HG02884 (cell line): ENCODE measurements at regions not wholly inside any gene's neighbourhood (a gene's known extent, or its start where the extent isn't known, plus 50 kb on each side); places are given as distances from the start of the nearest gene placed in this dataset.
"Not testable (repeated sequence)": the region's sequence is repeated elsewhere in the genome, so short reads cannot be mapped to it uniquely, and the experiment has no call there.

Experiments
- ATAC-seq: cut with Tn5 transposase; IDR thresholded peaks from one replicate; pipeline ENCODE4 v1.9.1; 2021; ENCODE audit warnings: mild to moderate bottlenecking, moderate library complexity; ENCODE audit not compliant: unreplicated experiment

DNA sequence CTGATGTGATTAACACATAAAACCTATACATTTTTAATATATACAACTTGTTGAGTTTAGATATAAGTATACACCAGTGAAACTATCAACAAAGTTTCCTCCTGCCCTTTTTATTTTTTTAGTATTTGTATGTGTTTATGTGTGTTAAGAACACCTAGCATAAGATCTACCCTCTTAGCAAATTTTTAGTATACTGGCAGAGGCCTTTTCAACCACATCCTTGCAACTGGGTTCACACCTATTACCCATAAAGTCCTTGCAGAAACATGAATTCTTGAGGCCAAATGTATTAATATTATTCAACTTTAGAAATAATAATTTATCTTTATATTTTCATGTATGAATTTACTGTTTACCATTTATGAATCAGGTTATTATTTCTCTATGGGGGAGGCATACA is 119.7 kb upstream of the CRIM1 start:
- ATAC-seq, result no peak

DNA sequence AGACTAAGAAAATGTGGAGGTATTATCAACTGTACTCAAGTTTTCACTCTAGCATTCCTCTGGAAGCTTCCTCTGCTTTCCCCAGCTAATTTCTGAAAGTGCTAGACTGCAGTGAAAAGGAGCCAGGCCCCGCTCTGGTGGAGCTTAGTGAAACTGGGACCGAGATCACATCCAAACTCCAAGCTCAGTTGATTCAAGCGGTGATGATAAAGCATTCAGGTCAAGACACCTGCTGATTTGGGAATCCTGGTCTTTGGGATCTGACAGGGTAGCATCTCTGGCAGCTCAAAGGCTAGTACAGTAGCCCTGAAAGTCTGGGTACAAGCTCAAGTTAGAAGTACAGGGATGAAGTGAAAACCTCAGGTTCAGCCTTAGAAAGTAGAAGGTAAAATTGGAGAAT is 120.2 kb upstream of the CRIM1 start:
- no peak for ATAC-seq

DNA sequence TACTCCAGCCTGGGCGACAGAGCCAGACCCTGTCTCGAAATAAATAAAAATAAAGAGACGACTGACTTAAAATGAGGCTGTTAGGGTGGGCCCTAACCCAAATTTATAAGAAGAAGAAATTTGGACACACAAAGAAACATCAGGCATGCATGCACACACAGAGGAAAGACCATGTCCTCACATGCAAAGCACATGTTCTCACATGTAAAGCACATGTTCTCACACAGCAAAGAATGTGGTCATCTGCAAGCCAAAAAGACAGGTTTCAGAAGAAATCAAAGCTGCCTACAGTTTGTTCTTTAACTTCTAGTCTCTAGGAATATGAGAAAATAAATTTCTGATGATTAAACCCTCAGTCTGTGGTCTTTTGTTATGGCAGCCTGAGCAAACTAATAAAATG is 132.3 kb upstream of the CRIM1 start:
- ATAC-seq, result no peak

DNA sequence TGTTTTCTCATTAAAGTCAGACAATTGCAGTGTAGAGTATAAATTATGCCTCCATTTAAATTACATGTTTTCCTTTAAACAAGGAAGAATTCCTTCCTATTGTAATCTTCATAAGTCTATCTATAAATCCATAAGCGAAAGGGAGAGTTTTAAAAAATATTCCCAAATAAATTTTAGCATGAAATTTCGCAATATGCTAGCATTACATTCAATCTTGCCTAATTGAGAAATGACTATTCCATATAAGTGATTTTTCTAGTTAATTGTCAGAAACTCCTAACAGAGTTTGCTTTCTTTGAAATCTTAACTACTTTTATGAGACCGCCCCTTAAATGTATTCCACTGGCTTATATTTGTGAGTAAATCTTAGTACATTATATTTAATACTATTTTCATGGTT is 133.1 kb upstream of the CRIM1 start:
- ATAC-seq, result no peak

DNA sequence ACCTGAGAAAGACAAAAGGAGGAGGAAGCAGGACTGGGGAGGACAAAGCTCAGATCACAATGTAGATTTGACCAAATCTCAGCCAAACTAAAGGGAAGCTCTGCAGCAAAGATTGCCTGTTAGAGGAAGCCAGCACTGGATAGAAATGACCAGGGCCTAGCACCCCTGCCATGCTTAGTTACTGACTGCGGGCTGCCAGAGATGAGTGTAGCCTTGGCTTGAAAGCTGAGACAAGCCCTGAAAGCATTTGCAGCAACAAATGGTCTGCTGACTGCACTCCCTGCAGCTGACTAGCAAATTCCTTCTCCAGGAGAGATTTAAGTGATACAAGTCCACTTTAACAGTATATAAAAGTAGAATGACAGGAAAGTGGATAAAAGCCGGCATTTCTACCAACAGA is 140.9 kb upstream of the CRIM1 start:
- ATAC-seq, result no peak

DNA sequence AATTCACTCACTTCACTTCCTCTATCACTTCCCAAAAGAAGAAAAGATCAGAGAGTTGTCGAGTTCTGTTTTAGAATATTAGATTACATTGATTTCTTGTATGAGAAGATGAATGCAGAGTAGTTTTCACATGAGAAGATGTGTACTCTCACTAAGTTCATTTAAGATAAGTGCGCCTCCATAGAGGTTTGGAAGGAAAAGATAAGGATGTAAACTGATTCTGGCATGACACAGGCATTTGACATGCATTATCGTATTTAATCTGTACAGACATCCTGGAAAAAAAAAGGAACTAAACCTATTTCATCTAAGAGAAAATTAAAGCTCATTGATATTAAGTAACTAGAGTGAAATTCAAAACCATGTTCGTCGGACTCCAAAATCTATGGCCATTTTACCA is 152.2 kb upstream of the CRIM1 start:
- ATAC-seq, result no peak

DNA sequence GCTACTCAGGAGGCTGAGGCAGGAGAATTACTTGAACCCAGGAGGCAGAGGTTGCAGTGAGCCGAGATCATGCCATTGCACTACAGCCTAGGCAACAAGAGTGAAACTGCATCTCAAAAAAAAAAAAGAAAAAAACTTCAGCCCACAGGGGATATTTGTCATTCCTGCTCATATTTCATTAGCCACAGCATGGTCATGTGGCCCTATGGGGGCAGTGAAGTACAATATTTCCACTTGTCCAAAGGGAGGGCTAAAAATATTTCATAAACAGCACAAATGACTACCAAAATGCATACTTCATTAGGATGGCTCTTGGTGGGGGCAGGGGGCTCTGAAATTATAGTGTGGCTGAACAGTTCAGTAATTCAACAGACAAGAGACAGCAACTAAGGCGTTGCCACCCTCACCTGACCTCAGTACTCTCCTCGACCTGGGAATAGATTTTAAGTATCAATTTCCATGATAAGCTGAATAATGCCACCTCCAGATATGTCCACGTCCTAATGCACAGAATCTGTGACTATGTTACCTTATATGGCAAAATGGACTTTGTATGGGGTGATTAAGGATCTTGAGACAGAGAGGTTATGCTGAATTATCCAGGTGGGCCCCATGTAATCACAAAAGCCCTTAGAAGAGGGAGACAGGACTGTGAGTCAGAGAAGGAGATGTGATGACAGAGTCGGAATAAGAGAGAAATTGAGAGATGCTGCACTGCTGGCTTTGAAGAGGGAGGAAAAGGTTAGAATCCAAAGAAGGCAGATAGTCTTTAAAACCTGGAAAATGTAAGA is 158.2 kb upstream of the CRIM1 start:
- ATAC-seq, result no peak

DNA sequence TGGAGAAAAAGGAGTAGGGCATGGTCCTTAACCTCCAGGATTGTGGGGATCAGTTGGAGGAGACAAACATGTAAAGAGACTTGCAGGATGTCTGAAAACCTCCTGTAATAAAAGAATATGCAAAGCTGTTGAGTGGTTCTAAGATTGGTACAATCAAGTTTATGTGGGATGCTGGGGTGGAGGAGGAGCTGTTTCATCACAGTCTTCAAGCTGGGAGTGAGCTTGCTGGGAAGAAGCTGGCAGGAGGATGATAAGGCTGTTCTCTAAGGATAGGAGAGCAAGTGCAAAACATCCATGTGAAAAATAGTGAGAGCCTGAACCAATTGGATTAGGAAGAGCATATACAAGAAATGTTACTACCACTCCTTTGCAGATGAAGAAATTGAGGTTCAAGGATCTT is 161.9 kb upstream of the CRIM1 start:
- no peak for ATAC-seq

DNA sequence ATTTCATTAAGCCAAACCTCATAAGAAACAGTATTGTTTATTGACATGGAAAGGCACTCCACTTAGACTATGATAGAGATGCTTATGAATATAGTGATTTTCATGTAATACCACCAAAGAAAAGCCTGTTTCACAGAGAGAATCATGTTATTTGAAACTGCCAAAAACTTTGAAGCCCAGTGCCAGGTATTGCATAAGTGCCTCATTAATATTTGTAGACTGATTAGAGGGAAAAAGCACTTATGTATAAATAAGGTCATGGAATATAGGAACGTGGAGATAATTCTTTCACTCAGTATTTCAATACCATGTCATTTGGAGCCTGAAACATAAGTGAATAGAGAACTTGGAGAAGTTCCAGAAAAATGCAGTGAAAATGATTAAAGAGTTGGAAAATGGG is 162.6 kb upstream of the CRIM1 start:
- no peak for ATAC-seq

DNA sequence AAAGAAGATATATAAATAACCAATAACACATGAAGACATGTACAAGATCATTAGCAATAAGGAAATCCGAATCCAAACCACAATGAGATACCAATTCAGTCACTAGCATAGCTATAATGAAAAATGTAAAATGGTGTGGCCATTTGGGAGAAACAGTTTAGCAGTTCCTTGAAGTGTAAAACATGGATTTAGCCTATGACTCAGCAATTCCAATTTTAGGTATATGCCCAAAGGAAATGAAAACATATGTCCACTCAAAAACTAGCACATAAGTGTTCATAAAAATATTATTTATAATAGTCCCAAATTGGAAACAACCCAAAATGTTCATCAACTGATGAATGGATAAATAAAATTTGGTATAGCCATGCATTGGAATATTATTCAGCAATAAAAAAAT is 165.5 kb upstream of the CRIM1 start:
- no peak for ATAC-seq

DNA sequence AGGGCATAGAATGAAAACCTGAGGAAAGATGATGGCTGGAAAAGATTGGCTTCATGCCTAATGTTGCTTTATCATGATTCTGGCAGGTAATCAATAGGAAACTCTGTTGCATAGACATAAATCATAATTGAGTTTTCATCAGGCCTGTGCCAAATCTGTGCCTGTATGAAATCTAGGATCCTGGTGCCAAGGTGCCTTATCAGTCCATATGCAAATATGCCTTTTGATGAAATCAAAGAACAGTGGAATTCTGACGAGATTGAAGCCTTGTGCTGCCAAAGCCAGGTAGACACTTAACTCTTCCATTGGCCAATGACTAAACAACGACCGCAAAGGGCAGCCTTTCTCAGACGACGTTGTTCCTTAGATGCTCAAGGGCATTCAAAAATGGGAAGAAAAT is 170.0 kb upstream of the CRIM1 start:
- no peak for ATAC-seq

DNA sequence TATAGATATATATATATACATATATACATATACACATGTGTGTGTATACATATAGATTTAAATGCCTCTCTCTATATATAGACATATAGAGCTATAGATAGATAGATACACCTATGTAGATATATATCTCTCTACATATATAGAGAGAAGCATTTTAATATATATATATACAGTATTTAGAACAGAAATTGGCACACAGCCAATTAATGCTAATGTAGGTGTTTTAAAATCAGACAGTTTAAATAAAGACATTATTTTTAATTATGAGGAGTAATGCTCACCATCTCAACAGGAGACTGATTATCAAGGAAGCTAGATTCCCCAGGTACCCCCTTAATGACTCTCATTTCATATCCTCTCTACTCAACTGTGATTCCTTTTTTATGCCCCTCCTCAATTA is 170.7 kb upstream of the CRIM1 start:
- ATAC-seq, result no peak

DNA sequence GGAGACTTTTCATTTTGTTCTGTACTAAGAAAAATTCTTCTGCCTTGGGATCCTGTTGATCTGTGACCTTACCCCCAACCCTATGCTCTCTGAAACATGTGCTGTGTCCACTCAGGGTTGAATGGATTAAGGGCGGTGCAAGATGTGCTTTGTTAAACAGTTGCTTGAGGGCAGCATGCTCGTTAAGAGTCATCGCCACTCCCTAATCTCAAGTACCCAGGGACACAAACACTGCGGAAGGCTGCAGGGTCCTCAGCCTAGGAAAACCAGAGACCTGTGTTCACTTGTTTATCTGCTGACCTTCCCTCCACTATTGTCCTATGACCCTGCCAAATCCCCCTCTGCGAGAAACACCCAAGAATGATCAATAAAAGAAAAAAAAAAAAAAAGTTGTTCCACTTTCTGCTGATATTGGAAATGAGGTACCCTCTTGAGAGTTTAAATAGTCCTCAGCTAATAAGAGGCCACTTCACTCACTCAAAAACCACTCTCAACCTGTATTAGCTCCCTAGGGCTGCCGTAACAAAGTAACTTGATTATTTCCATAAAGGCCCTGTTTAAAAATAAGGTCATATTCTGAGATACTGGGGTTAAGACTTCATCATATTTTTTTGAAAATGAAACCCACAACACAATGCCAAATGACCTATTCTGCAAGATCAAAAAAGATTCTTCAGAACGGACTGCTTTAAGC is 174.6 kb upstream of the CRIM1 start:
- ATAC-seq, result not testable (repeated sequence)

DNA sequence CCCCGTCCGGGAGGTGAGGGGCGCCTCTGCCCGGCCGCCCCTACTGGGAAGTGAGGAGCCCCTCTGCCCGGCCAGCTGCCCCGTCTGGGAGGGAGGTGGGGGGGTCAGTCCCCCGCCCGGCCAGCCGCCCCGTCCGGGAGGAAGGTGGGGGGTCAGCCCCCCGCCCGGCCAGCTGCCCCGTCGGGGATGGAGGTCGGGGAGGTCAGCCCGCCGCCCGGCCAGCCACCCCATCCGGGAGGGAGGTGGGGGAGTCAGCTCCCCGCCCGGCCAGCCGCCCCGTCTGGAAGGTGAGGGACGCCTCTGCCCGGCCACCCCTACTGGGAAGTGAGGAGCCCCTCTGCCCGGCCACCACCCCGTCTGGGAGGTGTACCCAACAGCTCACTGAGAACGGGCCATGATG is 175.3 kb upstream of the CRIM1 start:
- ATAC-seq, result not testable (repeated sequence)

DNA sequence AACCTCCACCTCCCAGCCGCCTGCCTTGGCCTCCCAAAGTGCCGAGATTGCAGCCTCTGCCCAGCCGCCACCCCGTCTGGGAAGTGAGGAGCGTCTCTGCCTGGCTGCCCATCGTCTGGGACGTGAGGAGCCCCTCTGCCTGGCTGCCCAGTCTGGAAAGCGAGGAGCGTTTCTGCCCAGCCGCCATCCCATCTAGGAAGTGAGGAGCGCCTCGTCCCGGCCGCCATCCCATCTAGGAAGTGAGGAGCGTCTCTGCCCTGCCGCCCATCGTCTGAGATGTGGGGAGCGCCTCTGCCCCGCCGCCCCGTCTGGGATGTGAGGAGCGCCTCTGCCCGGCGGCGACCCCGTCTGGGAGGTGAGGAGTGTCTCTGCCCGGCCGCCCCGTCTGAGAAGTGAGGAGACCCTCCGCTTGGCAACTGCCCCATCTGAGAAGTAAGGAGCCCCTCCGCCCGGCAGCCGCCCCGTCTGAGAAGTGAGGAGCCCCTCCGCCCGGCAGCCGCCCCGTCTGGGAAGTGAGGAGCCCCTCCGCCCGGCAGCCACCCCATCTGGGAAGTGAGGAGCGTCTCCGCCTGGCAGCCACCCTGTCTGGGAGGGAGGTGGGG is 175.8 kb upstream of the CRIM1 start:
- not testable (repeated sequence) for ATAC-seq

DNA sequence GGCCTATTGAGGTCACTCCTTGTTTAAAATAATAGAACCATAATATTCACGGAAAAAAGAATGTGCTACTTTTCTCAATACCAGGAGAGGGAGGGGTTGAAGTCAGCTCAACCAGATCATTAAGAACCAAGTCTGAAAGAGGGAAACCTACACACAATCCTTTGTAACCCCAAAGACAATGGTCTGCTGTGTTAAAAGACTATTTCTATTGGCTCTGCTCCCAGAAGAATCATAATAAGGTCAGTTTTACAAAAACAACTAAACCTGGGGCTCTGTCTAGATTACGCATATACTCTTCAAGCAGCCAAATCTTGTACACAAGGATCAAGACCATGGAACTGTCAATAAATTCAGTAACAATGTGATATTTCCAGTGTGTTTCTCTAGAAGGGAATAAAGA is 177.2 kb upstream of the CRIM1 start:
- ATAC-seq, result no peak

DNA sequence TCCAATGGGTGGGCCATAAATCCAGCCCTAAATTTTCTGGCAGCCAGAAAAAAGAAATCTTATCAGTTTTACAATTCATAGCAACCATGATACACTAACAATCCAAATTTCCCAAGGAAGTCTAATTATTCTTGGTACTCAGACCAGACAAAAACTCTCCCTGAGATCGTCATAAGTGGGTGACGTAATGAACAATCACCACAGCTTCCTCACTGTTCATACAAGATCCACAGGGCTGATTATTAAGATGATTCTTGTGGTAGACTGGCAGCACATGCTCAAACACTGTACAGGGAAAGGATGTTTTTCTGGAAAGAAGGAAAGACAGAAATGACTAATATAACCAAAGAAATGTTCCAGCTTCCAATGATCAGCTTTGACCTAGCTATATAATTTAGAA is 178.3 kb upstream of the CRIM1 start:
- ATAC-seq, result no peak

DNA sequence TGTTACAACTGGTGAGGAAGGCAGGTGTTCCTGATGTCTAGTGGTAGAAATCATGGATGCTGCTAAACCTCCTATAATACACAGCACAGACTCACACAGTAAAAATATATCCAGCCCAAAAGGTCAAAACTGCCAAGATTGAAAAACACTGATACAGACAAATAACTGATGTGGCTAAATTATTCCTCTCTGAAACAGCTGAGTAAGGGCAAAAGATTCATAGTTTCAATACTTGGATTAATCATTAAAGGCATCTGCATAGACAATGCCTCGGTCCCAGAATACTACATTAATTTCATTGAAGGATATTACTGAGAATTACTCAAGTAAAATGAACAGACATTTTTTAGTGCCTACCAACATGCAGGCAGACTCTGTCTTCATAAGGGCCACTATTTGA is 180.7 kb upstream of the CRIM1 start:
- no peak for ATAC-seq

DNA sequence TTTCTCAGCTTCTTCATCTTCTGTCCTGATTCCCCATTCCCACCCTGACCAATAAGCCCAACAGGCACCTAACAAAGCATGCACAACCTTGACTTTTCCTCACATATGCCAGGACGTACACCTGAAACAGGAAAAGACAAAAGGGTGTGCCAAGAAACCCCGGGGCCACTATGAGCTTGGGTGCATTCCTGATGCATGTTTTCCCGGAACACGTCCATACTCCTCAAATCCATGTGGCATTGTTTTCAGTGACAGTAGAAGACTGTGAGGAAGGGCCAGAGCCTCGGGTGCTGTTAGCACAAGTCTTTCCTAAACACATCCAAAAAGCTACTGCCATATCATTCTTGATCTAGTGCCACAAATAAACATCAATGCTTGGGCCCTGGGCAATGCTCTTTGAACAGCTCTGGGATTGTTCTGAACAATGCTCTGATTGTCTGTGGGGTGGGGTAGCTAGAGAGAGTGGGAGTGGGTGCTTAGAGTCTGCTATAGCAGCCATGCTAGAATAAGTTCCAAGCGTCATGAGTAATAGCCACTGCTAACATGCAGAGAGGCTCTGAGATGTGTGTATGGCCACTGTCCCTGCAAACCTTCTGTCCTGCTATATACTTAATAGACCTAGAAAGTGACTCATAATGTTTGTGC is 181.7 kb upstream of the CRIM1 start:
- no peak for ATAC-seq

DNA sequence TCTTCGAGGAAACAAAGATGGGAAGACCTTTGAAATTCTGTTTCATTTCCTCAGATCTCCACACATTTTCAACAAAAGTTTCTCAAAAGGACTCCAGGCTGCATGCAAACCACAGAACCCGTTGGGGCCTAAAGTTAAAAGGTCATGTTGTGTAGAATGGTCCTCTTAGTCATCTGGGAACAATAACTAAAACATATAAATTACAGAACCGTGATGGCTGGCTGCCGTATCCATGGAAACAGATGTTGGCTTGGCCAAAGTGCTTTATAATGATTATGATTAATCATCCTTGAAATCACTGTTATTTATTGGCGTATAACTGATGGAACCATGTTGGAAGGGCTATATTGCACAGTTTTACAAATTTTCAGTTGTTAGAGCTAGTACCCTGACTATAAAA is 182.8 kb upstream of the CRIM1 start:
- ATAC-seq, result no peak

DNA sequence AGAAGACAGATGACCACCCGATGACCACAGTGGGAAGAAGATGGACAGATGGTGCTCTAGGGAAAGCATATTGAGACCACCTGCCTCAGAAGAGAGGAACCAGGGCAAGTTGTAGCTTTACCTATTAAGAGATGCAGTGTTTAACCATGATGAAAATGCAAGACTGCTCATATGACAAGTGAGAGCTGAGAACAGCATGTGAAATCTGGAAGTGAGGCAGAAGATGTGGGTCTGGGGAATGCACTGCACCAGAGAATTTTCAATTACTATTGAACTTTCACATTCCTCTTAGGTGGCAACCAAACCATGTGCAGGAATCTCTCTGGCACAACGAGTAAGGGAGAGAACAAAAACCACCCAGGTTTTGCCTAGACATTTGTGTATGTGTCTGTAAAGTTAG is 184.8 kb upstream of the CRIM1 start:
- no peak for ATAC-seq

DNA sequence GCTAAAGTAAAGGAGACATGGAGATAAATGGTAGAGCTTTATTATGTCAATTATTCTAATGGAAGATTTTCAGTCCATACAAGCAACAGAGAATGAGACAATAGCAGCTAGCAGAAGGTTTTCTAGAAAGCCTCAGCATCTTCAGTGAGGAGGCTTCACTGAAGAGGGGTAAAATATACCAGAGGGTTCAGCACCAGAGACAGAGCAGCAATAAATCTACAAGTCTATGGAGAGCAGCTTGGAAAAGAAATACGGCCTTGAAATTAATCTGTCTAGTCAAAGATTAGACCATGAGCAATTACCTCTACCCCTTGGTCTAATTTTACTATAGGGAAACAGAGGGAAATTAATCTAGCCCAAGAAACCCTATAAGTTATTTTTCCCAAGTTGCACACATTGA is 185.7 kb upstream of the CRIM1 start:
- no peak for ATAC-seq
